ENCODE measurements at regions not wholly inside any gene's neighbourhood (a gene's known extent, or its start where the extent isn't known, plus 50 kb on each side); places are given as distances from the start of the nearest gene placed in this dataset.

- TF ChIP-seq CTCF (conservative IDR thresholded peaks at IDR 0.05; ENCODE audit: low read depth, low read length) (no peak), EZH2 (IDR thresholded peaks at IDR 0.05; ENCODE audit: borderline replicate concordance, low read depth, low read length, poor library complexity, severe bottlenecking) (no peak)
Measured at GRCh38 chr9:79054500-79054899, 517.3 kb upstream of the TLE4 start.

All from A673 (cell line).